Left cardiac atrium (tissue), 4 donors: ENCODE measurements at regions not wholly inside any gene's neighbourhood (a gene's known extent, or its start where the extent isn't known, plus 50 kb on each side); places are given as distances from the start of the nearest gene placed in this dataset.

Experiments
- ATAC-seq, 2 donors: fragments of 200-7000 bp; cut with Tn5 transposase; one replicate each; pipeline ENCODE4 v1.9.1; 2020; ENCODE audit warnings: mild to moderate bottlenecking in 2 of 2, moderate library complexity in 2 of 2
- DNase-seq: peaks from one replicate; pipeline ENCODE4 v3.0.0-alpha.2; 2020
- intact Hi-C, 2 donors: fragments of 100-400 bp; cut with DNase I; formaldehyde crosslinking; loops; one replicate each; pipeline versions ENCODE4 v1.14.1 to v1.15.1; 2022 to 2023
- donor health status: DM: no; HTN: yes; CAD: no.
- donor health status: DM: no; HTN: yes; CAD: no; lungs with severe emphysema.
- donor health status: DM: yes; HTN: yes; CAD: no.
- donor health status: Dilated cardiomyopathy.

DNA sequence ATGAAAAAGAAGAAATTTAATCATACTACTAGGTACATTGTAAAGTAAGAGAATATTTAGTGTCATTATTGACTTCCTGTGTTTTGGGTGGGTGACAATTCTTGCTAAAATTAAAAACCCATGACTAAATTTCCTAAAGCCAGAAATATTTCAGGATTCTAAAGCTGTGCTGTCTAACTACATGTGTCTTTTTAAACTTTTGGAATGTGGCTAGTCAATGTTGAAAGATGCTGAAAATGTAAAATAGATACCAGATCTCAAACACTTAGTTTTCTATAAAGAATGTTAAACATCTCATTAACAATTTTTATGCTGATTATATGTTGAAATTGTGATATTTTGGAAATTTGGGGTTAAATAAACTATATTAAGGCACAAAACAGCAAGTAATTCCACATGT lies 308.9 kb upstream of the TMCO5A start:
- DNase-seq (no peak), ATAC-seq (no peak)
- intact Hi-C loops = no loop called here

GRCh38 chr15:37628507-37628906 lies 305.9 kb upstream of the TMCO5A start:
- intact Hi-C loops = no loop called here
- no peak for ATAC-seq
- no peak for DNase-seq

DNA sequence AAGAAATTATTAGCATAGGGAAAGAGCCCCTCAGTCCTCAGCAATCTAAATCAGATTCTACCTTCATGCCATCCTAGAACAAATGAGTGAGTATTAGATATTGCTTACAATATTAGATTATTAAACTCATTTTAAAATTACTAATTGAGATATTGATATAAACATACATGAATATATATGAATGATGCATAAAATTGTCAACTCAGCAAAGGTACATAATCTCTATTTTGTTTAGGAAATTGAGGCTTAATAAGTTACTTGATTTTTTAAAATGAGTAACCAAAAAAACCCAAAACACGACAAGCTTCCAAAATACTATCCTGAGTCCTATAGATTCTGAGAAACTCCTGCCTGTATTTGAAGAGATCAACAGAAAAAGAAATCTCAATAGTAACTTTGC lies 297.7 kb upstream of the TMCO5A start:
- ATAC-seq = no peak
- intact Hi-C loops = no loop called here
- DNase-seq = no peak

GRCh38 chr15:37638116-37638515 lies 296.3 kb upstream of the TMCO5A start:
- no peak for DNase-seq
- intact Hi-C loops = no loop called here
- ATAC-seq = no peak

- intact Hi-C loops = no loop called here
- no peak for ATAC-seq
- no peak for DNase-seq
Measured at GRCh38 chr15:37638691-37639090, 295.7 kb upstream of the TMCO5A start.

- intact Hi-C loops = no loop called here
- DNase-seq (no peak), ATAC-seq (no peak)
Measured at GRCh38 chr15:37652646-37653417, 281.6 kb upstream of the TMCO5A start.

- intact Hi-C loops = no loop called here
- ATAC-seq = no peak
- DNase-seq = no peak
Measured at GRCh38 chr15:37678124-37678523, 256.3 kb upstream of the TMCO5A start.

DNA sequence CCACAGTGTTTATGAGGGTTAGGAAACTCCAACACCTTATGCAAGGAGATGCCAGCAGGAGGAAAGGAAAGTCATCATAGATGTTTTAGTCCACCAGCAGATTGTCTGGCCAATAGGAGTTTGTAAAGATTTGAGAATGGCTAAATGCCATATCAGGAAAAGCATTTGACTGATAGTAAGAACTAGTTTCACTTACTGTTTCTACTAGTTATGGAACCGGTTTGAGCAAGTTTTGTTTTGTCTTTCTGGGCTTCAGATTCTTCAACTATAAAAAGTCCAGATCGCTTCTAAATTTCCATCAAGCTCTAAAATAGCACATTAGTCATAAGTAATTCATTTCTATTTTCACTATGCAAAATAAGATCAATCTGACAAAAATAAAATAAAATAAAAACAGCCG lies 254.8 kb upstream of the TMCO5A start:
- intact Hi-C loops = no loop called here
- DNase-seq (no peak), ATAC-seq (no peak)

DNA sequence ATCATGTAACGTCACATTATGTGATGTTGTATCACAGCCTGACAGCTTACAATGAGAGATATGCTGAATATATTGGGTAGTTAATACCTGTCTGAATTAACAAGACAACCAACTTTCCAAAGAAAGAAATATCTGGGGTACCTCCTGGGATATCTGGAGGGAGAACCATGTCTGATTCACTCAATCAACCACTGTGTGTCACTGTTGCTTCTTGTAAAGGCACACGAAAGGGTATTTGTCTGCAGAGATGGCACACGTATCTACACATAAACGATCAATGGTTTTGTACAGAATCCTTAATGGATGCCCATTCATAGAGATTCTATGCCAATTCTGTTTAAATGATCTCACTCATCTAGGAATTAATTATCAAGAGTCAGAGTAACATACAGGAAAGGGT lies 252.1 kb upstream of the TMCO5A start:
- DNase-seq (no peak), ATAC-seq (no peak)
- intact Hi-C loops = no loop called here

GRCh38 chr15:37691911-37692310 lies 242.5 kb upstream of the TMCO5A start:
- DNase-seq = no peak

DNA sequence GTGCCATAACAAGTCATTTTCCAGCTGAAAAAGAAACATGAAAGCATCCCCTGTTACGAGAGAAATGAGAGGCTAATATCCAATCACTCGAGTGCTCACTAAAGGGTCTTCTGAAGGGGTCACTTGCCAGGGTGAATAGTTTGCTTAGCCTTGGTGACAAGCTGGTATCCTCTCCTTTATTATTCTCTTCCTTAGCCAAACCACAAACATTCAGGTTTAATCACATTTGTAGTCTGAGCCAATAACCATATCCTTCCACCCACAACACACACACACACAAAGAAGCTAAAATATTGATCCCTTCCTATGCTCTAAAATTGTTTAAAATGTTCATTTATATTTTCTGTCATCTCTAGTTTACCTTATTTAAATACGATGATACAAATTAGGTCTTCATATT lies 240.5 kb upstream of the TMCO5A start:
- DNase-seq (no peak), ATAC-seq (no peak)
- intact Hi-C loops = no loop called here

More at GRCh38 chr15:37691911-37692310, 242.5 kb upstream of the TMCO5A start:
- no peak for ATAC-seq
- intact Hi-C loops = no loop called here

GRCh38 chr15:37695719-37696118 lies 238.7 kb upstream of the TMCO5A start:
- ATAC-seq = no peak
- DNase-seq = no peak
- intact Hi-C loops = no loop called here

DNA sequence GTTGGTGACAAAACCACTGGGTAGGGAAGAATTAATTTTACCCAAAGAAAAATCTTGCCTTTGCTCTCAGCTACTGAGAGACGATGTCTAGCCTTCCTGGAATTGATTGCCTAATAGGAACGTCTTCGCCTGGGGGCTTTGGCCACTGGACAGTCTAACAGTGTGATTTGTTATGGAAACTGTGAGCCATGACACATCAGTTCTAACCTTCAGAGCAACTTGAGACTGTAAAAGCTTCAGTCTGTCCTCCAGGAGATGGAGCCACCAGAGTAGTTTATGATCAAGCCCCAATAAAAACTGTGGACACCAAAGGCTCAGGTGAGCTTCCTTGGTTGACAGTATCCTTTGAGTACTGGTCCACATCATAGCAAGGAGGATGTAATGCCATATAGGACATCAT lies 235.8 kb upstream of the TMCO5A start:
- intact Hi-C loops = no loop called here
- DNase-seq (no peak), ATAC-seq (no peak)

DNA sequence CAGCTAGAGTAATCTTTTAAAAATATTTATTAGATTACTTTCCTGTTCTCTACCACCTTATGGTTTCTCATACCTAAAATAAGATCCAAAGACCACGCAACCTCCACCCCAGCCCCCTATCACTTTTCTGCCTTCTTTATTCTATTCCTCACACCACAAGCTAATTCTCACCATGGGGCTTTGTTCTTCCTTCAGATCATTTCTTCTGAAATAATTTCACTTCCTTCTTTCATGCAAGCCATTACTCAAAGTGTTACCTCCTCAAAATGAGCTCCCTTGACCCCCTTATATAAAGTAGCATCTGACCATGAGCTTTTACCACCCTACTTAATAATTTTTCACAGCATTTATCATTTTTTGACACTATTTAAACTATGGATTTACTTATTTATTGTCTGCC lies 233.2 kb upstream of the TMCO5A start:
- no peak for DNase-seq
- ATAC-seq = no peak
- intact Hi-C loops = no loop called here

DNA sequence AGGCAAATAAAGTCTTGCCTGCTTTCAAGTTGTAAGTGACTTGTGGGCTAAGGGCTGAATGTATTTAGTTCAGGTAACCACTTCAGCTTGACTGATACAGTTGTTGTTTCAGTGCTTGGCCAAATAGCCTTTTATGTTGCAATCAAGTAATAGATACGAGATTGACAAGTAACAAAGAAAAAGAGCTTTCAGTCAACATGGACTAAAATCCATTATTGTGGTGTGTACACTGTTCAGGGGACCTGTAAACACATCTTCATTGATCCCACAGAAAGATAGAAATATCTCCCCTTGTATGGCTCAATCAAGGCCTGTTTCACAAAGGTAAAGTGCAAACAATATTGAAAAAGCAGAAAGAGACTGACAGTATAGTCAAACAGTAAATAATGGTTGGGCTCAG lies 224.8 kb upstream of the TMCO5A start:
- no peak for DNase-seq
- intact Hi-C loops = no loop called here
- no peak for ATAC-seq

DNA sequence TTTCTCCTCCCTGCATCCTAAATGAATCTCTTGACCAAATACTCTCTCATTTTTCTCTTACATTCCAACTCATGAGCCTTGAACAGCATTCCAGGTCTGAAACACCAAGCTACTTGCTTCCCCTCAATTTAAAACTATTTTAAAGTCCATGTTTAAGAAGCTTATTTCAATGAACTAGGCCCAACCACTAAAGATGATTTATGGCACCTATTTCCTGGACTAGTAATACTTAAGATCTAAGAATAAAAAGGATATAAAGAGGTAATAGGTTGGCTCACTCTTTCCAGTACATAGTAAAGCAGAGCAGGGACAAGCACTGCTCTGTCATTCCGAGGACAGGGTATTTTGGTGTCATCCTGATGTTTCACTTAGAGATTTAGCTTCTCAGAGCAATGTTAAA lies 219.3 kb upstream of the TMCO5A start:
- intact Hi-C loops = no loop called here
- no peak for ATAC-seq

DNA sequence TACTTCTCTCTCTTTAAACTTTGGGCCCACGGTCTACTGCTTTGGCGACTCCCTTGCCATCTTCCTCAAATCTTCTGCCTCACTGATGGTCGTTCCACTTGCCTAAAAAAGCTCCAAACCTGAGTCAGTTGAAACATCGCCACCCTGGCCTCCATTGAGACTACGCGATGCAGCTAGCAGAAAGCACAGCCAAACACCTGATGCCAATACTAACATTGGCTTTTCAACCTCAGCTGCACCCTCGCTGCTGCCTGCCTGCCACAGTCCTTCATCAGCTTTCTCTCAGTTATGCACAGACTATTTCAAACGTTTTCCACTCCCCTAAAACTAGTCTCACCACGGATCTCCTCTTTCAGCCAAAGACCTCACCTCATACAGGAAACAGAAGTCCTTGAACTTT lies 214.2 kb upstream of the TMCO5A start:
- intact Hi-C loops = no loop called here
- ATAC-seq (no peak), DNase-seq (no peak)

More for the DNA sequence above, 219.3 kb upstream of the TMCO5A start:
- no peak for DNase-seq

DNA sequence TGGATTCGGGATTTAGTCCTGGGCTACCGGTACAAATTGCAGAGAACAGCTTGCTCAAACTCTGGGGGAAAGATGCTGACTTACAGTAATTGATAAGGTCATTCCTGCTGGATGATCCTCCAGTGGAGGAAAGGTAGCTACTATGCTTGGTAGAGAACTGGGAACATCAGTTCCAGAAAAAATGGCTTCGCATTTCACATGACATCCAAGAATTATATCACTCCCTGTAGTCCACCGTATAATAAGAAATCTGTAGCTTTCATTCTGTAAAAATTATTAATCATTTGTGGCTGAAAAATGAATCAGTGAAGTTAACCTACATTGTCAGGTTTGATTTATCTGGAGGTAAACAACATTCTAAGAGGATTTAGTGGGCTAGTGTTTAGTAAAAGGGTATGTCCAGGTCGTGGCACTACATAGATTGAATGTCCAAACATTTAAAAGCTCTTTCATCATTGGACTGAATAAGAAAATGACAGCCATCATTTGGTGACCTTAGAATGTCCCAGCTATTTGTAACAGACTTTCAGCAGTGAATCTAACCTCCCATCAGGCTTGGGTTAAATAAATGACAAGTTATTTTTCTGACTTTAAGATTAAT lies 203.2 kb upstream of the TMCO5A start:
- no peak for DNase-seq
- intact Hi-C loops = no loop called here
- ATAC-seq = no peak

DNA sequence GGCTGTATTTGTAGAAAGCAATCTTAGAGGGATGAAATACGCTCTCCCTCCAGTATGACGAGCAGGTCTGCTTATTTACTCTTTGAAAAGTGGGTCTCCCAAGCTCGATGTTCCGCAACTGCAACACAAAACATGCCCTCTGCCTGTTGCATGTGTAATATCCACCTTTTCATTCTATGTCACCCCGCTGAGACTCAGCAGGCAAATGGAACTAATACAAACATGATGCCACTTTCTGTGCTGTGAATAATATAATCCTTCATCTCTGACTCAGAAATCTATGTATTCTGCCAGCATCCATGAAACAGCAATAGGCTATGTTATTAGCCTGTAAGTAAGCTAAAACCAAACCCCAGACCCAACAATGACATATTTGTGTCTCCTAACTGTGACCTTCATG lies 200.8 kb upstream of the TMCO5A start:
- no peak for DNase-seq
- intact Hi-C loops = no loop called here
- ATAC-seq = no peak

- intact Hi-C loops = no loop called here
- ATAC-seq (no peak), DNase-seq (no peak)
Measured at GRCh38 chr15:37740623-37741141, 193.8 kb upstream of the TMCO5A start.

DNA sequence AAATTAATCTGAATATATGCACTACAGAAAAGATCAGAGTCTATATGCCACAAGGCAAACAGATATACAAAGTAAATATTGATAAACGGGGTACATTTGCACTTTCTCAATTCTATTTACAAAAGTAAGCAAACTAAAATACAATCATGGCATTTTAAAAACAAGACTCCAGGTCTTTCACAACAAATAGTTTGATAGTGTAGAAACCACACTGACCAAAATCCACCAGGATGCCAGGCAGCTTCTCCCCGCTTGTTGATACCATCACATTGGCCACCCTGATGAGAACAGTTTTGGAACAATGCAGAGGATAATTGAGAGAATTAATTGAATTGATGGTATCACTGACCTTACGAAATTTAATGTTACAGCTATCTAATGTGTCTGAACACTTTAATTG lies 190.6 kb upstream of the TMCO5A start:
- no peak for ATAC-seq
- DNase-seq = no peak
- intact Hi-C loops = loop anchor here in 1 of 2 donors (2.0 kb wide), 1 partner anchor 37 kb away; no protein-coding TSS in a partner anchor
